ENCODE measurements at regions not wholly inside any gene's neighbourhood (a gene's known extent, or its start where the extent isn't known, plus 50 kb on each side); places are given as distances from the start of the nearest gene placed in this dataset.
"Not testable (repeated sequence)": the region's sequence is repeated elsewhere in the genome, so short reads cannot be mapped to it uniquely, and the experiment has no call there.

GRCh38 chr2:56018267-56018666 lies 94.7 kb upstream of the EFEMP1 start:
- DNase-seq (ENCODE audit: low spot score) = no peak

DNA sequence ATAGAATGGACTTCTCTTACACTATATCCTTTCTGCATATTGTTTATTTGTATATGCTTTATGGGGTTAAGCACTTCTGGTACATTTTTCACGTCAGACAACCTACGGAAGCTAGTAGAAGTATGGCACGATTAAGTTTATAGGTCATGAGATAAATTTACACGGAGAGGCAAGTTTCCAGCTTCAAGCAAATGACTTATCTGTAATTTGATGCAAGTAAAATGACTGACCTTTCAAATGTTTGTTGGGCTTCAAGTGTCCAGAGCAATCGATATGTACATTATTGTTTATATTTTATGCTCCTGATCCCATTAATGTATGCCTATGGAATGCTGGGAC lies 97.5 kb upstream of the EFEMP1 start:
- FAIRE-seq (no peak), DNase-seq (ENCODE audit: low spot score) (no peak)

More at GRCh38 chr2:56018267-56018666, 94.7 kb upstream of the EFEMP1 start:
- no peak for FAIRE-seq

- no peak for FAIRE-seq
Observed at GRCh38 chr2:56021579-56021978, 98.0 kb upstream of the EFEMP1 start.

DNA sequence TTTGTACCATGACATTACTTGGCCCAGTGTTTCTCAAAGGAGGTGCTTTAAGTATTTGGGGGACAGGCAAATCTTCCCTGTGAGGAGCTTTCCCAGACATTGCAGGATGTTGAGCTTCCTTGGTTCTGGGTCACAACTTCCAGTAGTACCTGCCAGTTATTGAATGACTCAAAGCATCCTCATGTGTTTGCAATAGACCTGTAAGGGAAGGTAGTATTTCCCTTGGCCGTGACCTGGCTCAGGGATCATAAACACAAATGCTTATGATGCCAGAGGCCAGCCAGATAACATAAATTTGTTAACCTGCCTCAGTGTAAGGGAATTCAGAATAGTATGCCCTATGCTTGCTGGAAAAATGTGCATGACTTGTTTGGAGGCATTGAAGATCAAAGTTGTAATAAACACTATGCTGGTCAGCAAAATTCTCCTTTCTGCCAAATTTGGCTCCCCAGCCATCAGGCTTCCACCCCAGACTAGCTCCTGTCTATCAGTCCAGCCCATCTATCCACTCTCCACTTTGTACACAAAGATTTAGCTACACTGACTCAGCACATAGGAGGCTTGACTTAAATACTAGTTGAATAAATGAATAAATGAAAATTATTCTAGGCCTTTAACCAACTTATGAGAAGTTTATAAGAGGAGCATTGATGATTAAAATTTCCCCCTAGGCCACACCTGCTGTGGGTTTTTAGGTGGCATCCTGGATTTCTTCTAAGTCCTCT lies 102.0 kb upstream of the EFEMP1 start:
- FAIRE-seq (no peak), DNase-seq (ENCODE audit: low spot score) (no peak)

More at GRCh38 chr2:56021579-56021978, 98.0 kb upstream of the EFEMP1 start:
- no peak for DNase-seq (ENCODE audit: low spot score)

DNA sequence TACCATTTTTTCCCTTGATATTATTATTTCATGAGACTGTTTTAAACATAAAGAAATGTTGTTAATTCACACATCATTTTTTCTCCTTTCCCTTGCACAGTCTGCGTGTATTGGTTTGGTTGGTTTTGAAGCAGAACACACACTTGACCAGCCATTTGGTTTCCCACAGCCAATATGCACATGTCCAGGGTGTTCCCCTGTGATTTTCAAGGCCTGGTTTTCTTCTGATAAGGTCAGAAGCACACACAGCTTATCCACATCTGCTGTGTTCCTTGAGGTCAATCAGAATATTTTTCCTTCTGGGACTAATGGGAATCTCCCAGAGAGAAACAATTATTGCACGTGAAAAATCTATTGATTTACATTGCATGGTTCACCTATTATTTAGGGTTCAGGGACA lies 103.2 kb upstream of the EFEMP1 start:
- no peak for DNase-seq (ENCODE audit: low spot score)
- no peak for FAIRE-seq

DNA sequence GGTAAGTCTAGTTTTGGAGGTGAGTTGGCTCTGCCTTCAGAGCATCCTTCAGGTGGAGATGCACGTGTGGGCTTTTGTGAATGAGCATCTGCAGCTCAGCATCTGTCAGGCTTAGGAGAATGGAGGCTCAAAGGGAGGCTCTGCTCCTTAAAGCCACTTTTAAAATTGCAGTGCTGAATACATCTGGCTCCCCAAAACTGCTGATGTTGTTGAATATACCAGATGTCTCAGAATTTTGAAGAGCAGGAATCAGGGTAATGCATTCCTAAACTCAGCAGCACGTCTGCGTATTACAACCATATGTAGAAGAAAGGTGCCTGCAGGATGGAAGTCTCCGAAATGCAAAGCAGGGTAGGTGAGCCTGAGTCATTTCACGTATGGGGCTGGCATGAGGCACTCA lies 106.5 kb upstream of the EFEMP1 start:
- FAIRE-seq (no peak), DNase-seq (ENCODE audit: low spot score) (no peak)

DNA sequence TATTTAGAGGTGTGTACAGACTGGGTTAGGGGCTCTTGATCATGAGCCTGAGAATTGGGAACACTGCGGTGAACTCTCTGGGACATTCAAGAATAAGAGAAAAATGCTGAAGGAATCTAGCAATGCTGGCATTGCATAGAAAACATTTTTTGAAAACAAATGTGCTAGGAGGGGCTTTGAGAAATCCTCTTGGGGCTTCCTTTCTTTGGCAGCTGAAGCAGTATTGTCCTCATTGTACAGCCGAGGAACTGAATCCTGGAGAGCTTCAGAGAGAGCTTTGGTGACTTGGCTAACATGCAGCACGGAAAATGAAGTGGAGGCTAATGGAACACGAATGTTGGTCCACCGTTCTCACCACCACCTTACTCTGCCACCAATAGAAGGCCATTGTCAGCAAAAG lies 107.3 kb upstream of the EFEMP1 start:
- FAIRE-seq (no peak), DNase-seq (ENCODE audit: low spot score) (no peak)

DNA sequence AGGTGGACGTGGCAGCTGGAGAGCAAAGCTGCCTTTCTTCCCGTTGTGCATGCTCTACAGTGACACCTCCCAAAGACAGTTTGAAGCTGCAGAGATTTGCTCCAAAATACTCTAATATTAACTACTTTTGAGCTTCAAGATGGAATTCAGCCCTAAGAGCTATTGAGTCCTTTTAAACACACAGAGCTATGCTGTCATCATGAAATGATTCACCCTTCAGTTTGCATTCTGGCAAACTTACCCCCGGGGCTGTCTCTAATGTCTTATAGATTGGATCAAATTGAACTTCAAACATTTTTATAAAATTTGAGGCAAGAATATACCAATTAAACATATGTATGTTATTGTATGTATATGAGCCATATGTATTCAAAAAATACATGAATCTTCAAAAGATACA lies 110.7 kb upstream of the EFEMP1 start:
- DNase-seq (ENCODE audit: low spot score) (no peak), FAIRE-seq (no peak)

- FAIRE-seq = no peak
- no peak for DNase-seq (ENCODE audit: low spot score)
Observed at GRCh38 chr2:56040189-56040588, 116.6 kb upstream of the EFEMP1 start.

DNA sequence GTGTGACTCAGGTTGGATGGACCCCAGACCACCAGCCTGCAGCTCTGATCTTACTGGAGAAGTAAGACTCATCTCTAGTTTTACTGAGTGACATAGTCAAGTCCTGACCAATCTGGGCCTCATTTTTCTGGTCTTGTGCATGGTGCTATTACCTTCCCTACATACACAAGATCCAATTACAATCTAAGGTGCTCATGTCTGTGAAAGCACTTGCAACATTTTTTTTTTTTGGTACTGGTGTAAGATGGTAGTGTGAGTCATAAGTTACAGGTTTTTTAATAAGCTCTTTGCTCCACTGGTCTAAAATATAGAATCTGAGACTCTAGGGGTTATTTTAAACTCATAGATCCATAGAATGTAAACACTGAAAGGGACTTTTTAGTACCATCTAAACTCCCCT lies 117.3 kb upstream of the EFEMP1 start:
- no peak for FAIRE-seq
- DNase-seq (ENCODE audit: low spot score) = no peak

DNA sequence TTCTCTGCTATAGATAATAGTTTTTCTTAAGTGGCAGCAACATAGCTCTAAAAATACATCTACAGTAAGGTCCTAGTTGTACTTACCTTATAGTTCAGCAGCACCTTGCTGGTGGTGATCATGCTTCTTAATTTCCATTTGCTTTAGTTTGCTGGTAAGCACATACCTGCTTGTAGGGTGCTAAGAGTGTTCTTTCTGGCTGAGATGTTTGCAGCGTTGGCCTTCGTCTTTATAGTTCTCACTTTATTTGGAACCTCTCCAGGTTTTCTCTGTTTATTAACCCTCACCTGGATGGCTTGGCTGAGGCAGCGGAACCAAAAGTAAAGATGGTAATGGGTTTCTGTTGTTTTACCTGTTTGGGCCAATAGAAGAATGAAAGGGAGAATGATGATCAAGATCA lies 123.6 kb upstream of the EFEMP1 start:
- FAIRE-seq = no peak

GRCh38 chr2:56049233-56049845 lies 125.8 kb upstream of the EFEMP1 start:
- FAIRE-seq (no peak), DNase-seq (ENCODE audit: low spot score) (no peak)

More for the DNA sequence above, 123.6 kb upstream of the EFEMP1 start:
- no peak for DNase-seq (ENCODE audit: low spot score)

DNA sequence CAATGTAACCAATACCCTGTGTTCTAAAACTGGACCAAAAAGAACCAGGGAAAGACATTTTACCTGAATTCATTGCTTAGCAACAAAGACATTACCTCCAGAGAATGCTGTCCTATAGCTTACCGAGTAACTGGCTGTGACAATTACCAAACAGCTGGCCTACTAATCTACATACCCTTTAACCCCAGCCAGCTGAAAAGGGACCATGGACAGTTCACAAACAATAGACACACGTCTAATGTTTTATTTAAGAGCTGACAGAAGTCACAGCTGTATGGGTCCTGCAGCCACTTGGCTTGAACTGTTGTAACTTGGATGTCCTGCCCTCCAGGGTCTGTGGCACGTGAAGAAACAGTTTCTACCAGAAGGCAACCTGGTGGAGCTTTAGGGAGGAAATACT lies 130.1 kb upstream of the EFEMP1 start:
- no peak for FAIRE-seq
- no peak for DNase-seq (ENCODE audit: low spot score)

- no peak for FAIRE-seq
- DNase-seq (ENCODE audit: low spot score) = no peak
Observed at GRCh38 chr2:56055405-56055804, 128.4 kb upstream of the CCDC85A start.

- DNase-seq (ENCODE audit: low spot score); FAIRE-seq: not testable (repeated sequence)
Observed at GRCh38 chr2:56061327-56061726, 122.5 kb upstream of the CCDC85A start.

- no peak for DNase-seq (ENCODE audit: low spot score)
- FAIRE-seq = no peak
Observed at GRCh38 chr2:56068746-56069145, 115.0 kb upstream of the CCDC85A start.

GRCh38 chr2:56077359-56077915 lies 106.4 kb upstream of the CCDC85A start:
- FAIRE-seq = no peak
- DNase-seq (ENCODE audit: low spot score) = no peak

DNA sequence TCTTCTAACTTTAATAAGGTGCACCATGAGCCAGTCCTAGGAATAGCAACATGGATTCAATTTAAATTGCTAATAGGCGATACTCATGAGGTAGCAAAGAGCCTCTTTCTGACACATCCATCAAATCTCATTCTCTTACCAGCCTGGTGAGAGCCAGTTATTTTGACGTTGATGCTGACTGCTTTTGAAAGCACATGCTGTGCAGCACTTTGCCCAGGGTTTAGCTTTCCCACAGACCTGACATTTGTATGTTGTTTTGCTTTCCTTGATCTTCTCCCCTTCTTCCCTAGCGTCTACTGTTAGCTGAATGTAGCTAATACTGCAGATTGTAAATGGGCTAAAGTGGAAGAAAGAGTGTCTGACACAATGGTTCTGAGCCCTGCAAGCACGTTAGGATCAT lies 101.1 kb upstream of the CCDC85A start:
- no peak for FAIRE-seq

GRCh38 chr2:56084111-56084901 lies 99.5 kb upstream of the CCDC85A start:
- FAIRE-seq = no peak

More for the DNA sequence above, 101.1 kb upstream of the CCDC85A start:
- no peak for DNase-seq (ENCODE audit: low spot score)

GRCh38 chr2:56086336-56086735 lies 97.5 kb upstream of the CCDC85A start:
- DNase-seq (ENCODE audit: low spot score) = no peak
- no peak for FAIRE-seq

More at GRCh38 chr2:56084111-56084901, 99.5 kb upstream of the CCDC85A start:
- no peak for DNase-seq (ENCODE audit: low spot score)

GRCh38 chr2:56088411-56088810 lies 95.4 kb upstream of the CCDC85A start:
- FAIRE-seq (no peak), DNase-seq (ENCODE audit: low spot score) (no peak)

DNA sequence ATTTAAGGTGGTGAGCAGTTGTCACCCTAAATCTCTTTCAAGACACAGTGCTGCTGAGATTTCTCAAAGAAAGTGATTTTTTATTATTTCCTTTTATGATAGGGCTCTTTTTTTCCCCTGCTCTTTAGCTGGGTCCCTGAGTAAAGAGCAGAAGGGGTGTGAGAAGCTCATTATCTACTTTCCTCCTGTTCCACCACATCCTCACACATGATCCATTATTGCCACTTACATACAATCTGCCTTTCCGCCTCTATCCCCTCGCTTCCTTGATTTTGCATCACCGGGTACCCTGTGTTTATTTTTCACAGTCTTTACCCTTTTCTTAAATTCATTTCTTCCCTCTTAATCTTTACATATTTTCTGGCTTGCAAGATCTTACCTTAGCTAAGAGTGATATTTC lies 93.9 kb upstream of the CCDC85A start:
- FAIRE-seq (no peak), DNase-seq (ENCODE audit: low spot score) (no peak)

Measured in RCC 7860 (cell line).